Smooth muscle cell (in vitro differentiated cells): ENCODE measurements at regions not wholly inside any gene's neighbourhood (a gene's known extent, or its start where the extent isn't known, plus 50 kb on each side); places are given as distances from the start of the nearest gene placed in this dataset.
A peak's percentile ranks its signal among the peaks of the same experiment; 100 is the strongest.

ENCODE experiments used
- DNase-seq: peaks from one replicate; lab custom pipeline; 2025; ENCODE audit not compliant: unreplicated experiment; lab: John Stamatoyannopoulos, UW
- H2AFZ ChIP-seq: fragments of 200-600 bp; sonication (generic); 2 replicates; pipeline ENCODE4 v1.6.0; 2016; ENCODE audit warnings: antibody characterized with exemption, low read depth, mild to moderate bottlenecking
- H3F3A ChIP-seq: fragments of 200-600 bp; sonication (generic); 2 replicates; pipeline ENCODE4 v1.6.0; 2017; ENCODE audit warnings: antibody characterized with exemption, low read depth
- H3K27ac ChIP-seq: fragments of 200-600 bp; sonication (generic); 2 replicates; pipeline ENCODE4 v1.5.1; 2016; ENCODE audit warnings: low read depth, mild to moderate bottlenecking
- H3K27me3 ChIP-seq: fragments of 200-600 bp; sonication (generic); 2 replicates; pipeline ENCODE4 v1.6.1; 2016; ENCODE audit warnings: low read depth, mild to moderate bottlenecking
- H3K36me3 ChIP-seq: fragments of 200-600 bp; sonication (generic); 2 replicates; pipeline ENCODE4 v1.5.1; 2016; ENCODE audit warnings: low read depth
- H3K4me1 ChIP-seq: fragments of 200-600 bp; sonication (generic); 2 replicates; pipeline ENCODE4 v1.5.1; 2016; ENCODE audit warnings: low read depth
- H3K4me2 ChIP-seq: fragments of 200-600 bp; sonication (generic); 2 replicates; pipeline ENCODE4 v1.6.0; 2016; ENCODE audit warnings: mild to moderate bottlenecking
- H3K4me3 ChIP-seq: fragments of 200-600 bp; sonication (generic); 2 replicates; pipeline ENCODE4 v1.5.1; 2016; ENCODE audit warnings: mild to moderate bottlenecking
- H3K79me2 ChIP-seq: fragments of 200-600 bp; sonication (generic); 2 replicates; pipeline ENCODE4 v1.6.0; 2016; ENCODE audit warnings: low read depth, mild to moderate bottlenecking
- H3K9ac ChIP-seq: fragments of 200-600 bp; sonication (generic); 2 replicates; pipeline ENCODE4 v1.6.0; 2016; ENCODE audit warnings: low read depth
- H3K9me3 ChIP-seq: fragments of 200-600 bp; sonication (generic); replicated peaks from 2 replicates; pipeline ENCODE4 v1.5.1; 2016; ENCODE audit warnings: low read depth
- H4K20me1 ChIP-seq: fragments of 200-600 bp; sonication (generic); 2 replicates; pipeline ENCODE4 v1.6.0; 2016; ENCODE audit warnings: low read depth
- CTCF ChIP-seq: fragments of 200-600 bp; sonication (generic); IDR thresholded peaks from 2 replicates; pipeline ENCODE4 v1.5.1; 2017; ENCODE audit warnings: borderline replicate concordance, mild to moderate bottlenecking, antibody characterized with exemption; ENCODE audit not compliant: insufficient read depth, poor library complexity, severe bottlenecking
- WGBS: methylation state at CpG from one replicate; pipeline ENCODE4 v1.1.7; 2016; ENCODE audit warnings: low lambda C conversion rate; 5-methylcytosine and 5-hydroxymethylcytosine counted together

GRCh38 chr5:124459984-124460383 lies 286.5 kb downstream of the ZNF608 start:
- WGBS, result 75% methylated on average over 6 of the region's 6 CpGs
- Histone ChIP-seq H3K27me3 (no peaks in the 10 kb centered on the region), H3K36me3 (no peaks in the 10 kb centered on the region), H3K4me2 (no peak overlapping the region), H4K20me1 (no peaks in the 10 kb centered on the region), H3K9me3 (no peaks in the 10 kb centered on the region), H3F3A (no peaks in the 10 kb centered on the region), H3K79me2 (no peaks in the 10 kb centered on the region), H3K9ac (no peak overlapping the region), H3K27ac (no peak overlapping the region), H3K4me3 (no peak overlapping the region), H3K4me1 (peaks cover 44% of the 10 kb centered on the region), H2AFZ (no peak overlapping the region)
- DNase-seq, result no peak
- TF ChIP-seq CTCF, result no peak

GRCh38 chr5:124457901-124458300 lies 288.5 kb downstream of the ZNF608 start:
- H3K4me1 ChIP-seq, result peaks cover 52% of the 10 kb centered on the region
- no peaks in the 10 kb centered on the region for H4K20me1 ChIP-seq
- H3K4me3 ChIP-seq, result no peak overlapping the region
- no peak overlapping the region for H3K27ac ChIP-seq
- no peaks in the 10 kb centered on the region for H3F3A ChIP-seq
- no peak overlapping the region for H2AFZ ChIP-seq
- no peaks in the 10 kb centered on the region for H3K9me3 ChIP-seq
- no peak for TF ChIP-seq CTCF
- 84% methylated on average over 1 of the region's 1 CpG for WGBS
- H3K4me2 ChIP-seq, result no peak overlapping the region
- no peak for DNase-seq
- H3K79me2 ChIP-seq, result no peaks in the 10 kb centered on the region
- H3K9ac ChIP-seq, result no peak overlapping the region
- H3K36me3 ChIP-seq, result no peaks in the 10 kb centered on the region
- no peaks in the 10 kb centered on the region for H3K27me3 ChIP-seq

- H4K20me1 ChIP-seq, result no peaks in the 10 kb centered on the region
- no peak for TF ChIP-seq CTCF
- no peak overlapping the region for H2AFZ ChIP-seq
- no peaks in the 10 kb centered on the region for H3F3A ChIP-seq
- no peak overlapping the region for H3K4me3 ChIP-seq
- no peak for DNase-seq
- H3K9ac ChIP-seq, result no peak overlapping the region
- peak overlapping the region; percentile 11 for H3K4me2 ChIP-seq
- no peaks in the 10 kb centered on the region for H3K9me3 ChIP-seq
- no peaks in the 10 kb centered on the region for H3K36me3 ChIP-seq
- no peaks in the 10 kb centered on the region for H3K27me3 ChIP-seq
- H3K79me2 ChIP-seq, result no peaks in the 10 kb centered on the region
- WGBS, result 94% methylated on average over 5 of the region's 5 CpGs
- H3K4me1 ChIP-seq, result peaks cover 46% of the 10 kb centered on the region
- H3K27ac ChIP-seq, result no peak overlapping the region
Measured at GRCh38 chr5:124457101-124457500, 289.3 kb downstream of the ZNF608 start.

- no peaks in the 10 kb centered on the region for H3K27me3 ChIP-seq
- no peaks in the 10 kb centered on the region for H3F3A ChIP-seq
- WGBS, result 23% methylated on average over 3 of the region's 3 CpGs
- no peaks in the 10 kb centered on the region for H3K36me3 ChIP-seq
- H3K4me1 ChIP-seq, result peaks cover 38% of the 10 kb centered on the region
- H3K9ac ChIP-seq, result no peak overlapping the region
- no peaks in the 10 kb centered on the region for H4K20me1 ChIP-seq
- H2AFZ ChIP-seq, result no peak overlapping the region
- no peaks in the 10 kb centered on the region for H3K9me3 ChIP-seq
- H3K4me2 ChIP-seq, result peak overlapping the region; percentile 11
- TF ChIP-seq CTCF, result no peak
- H3K79me2 ChIP-seq, result no peaks in the 10 kb centered on the region
- H3K27ac ChIP-seq, result no peak overlapping the region
- DNase-seq, result no peak
- no peak overlapping the region for H3K4me3 ChIP-seq
Measured at GRCh38 chr5:124456249-124456648, 290.2 kb downstream of the ZNF608 start.
